ENCODE measurements at regions not wholly inside any gene's neighbourhood (a gene's known extent, or its start where the extent isn't known, plus 50 kb on each side); places are given as distances from the start of the nearest gene placed in this dataset.

DNA sequence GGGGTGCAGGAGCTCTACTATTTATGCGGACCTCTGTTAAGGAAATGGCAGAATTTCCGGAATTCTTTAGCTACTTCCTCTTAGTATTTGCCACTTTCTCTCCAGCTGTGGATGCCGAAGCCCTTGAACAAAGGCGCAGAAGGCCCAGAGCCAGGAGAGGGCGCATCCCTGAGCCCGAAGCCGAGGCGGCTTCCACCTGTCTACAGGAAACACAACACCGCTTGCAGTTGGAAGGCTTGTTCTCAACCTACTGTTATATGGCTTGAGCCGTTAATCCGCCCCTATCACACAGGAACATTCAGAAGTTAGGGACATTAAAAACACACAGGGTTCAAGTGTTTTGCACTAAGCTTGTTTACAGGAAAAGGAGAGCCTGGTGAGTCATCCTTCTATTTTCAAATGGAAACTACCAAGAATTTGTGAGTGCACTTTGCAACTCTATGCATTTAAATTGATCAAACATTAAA lies 417.1 kb downstream of the BCKDHB start:
- peak; percentile 94 for DNase-seq (ENCODE audit: low spot score)
- no peak overlapping the region for H3K4me3 Mint-ChIP-seq
- no peaks in the 10 kb centered on the region for H3K9me3 Mint-ChIP-seq

More for the DNA sequence above, 417.1 kb downstream of the BCKDHB start:
- H2AFZ ChIP-seq = peak overlapping the region; percentile 19; the same call in 1 of the 2 replicates
- H3K4me3 ChIP-seq = no peak overlapping the region
- peak; percentile 100 for ATAC-seq
- H3F3A ChIP-seq (replicated peaks; ENCODE audit: low read depth) = no peaks in the 10 kb centered on the region
- peak overlapping the region; percentile 10; the same call in 1 of the 2 replicates for H3K4me2 ChIP-seq
- Mint-ChIP-seq H3K4me1 (peaks cover 23% of the 10 kb centered on the region), H3K27me3 (ENCODE audit: insufficient read depth, low read depth, poor library complexity) (peaks cover 4% of the 10 kb centered on the region), H3K36me3 (ENCODE audit: low read depth) (no peaks in the 10 kb centered on the region), H3K27ac (peak overlapping the region; percentile 53)
- H3K79me2 ChIP-seq (replicated peaks; ENCODE audit: insufficient read depth) = no peaks in the 10 kb centered on the region
- no peak for TF ChIP-seq CREB1 (CRISPR knock-in tag; IDR thresholded peaks at IDR 0.05; ENCODE audit: low read depth)
- TF ChIP-seq ZNF331 (CRISPR knock-in tag; IDR thresholded peaks at IDR 0.05; ENCODE audit: low read depth) = no peak
- no peak for TF ChIP-seq EZH2 (IDR thresholded peaks at IDR 0.05; ENCODE audit: low read depth, unreplicated experiment)
- TF ChIP-seq JUNB (IDR thresholded peaks at IDR 0.05; ENCODE audit: unreplicated experiment) = no peak
- TF ChIP-seq, protein P1, sequence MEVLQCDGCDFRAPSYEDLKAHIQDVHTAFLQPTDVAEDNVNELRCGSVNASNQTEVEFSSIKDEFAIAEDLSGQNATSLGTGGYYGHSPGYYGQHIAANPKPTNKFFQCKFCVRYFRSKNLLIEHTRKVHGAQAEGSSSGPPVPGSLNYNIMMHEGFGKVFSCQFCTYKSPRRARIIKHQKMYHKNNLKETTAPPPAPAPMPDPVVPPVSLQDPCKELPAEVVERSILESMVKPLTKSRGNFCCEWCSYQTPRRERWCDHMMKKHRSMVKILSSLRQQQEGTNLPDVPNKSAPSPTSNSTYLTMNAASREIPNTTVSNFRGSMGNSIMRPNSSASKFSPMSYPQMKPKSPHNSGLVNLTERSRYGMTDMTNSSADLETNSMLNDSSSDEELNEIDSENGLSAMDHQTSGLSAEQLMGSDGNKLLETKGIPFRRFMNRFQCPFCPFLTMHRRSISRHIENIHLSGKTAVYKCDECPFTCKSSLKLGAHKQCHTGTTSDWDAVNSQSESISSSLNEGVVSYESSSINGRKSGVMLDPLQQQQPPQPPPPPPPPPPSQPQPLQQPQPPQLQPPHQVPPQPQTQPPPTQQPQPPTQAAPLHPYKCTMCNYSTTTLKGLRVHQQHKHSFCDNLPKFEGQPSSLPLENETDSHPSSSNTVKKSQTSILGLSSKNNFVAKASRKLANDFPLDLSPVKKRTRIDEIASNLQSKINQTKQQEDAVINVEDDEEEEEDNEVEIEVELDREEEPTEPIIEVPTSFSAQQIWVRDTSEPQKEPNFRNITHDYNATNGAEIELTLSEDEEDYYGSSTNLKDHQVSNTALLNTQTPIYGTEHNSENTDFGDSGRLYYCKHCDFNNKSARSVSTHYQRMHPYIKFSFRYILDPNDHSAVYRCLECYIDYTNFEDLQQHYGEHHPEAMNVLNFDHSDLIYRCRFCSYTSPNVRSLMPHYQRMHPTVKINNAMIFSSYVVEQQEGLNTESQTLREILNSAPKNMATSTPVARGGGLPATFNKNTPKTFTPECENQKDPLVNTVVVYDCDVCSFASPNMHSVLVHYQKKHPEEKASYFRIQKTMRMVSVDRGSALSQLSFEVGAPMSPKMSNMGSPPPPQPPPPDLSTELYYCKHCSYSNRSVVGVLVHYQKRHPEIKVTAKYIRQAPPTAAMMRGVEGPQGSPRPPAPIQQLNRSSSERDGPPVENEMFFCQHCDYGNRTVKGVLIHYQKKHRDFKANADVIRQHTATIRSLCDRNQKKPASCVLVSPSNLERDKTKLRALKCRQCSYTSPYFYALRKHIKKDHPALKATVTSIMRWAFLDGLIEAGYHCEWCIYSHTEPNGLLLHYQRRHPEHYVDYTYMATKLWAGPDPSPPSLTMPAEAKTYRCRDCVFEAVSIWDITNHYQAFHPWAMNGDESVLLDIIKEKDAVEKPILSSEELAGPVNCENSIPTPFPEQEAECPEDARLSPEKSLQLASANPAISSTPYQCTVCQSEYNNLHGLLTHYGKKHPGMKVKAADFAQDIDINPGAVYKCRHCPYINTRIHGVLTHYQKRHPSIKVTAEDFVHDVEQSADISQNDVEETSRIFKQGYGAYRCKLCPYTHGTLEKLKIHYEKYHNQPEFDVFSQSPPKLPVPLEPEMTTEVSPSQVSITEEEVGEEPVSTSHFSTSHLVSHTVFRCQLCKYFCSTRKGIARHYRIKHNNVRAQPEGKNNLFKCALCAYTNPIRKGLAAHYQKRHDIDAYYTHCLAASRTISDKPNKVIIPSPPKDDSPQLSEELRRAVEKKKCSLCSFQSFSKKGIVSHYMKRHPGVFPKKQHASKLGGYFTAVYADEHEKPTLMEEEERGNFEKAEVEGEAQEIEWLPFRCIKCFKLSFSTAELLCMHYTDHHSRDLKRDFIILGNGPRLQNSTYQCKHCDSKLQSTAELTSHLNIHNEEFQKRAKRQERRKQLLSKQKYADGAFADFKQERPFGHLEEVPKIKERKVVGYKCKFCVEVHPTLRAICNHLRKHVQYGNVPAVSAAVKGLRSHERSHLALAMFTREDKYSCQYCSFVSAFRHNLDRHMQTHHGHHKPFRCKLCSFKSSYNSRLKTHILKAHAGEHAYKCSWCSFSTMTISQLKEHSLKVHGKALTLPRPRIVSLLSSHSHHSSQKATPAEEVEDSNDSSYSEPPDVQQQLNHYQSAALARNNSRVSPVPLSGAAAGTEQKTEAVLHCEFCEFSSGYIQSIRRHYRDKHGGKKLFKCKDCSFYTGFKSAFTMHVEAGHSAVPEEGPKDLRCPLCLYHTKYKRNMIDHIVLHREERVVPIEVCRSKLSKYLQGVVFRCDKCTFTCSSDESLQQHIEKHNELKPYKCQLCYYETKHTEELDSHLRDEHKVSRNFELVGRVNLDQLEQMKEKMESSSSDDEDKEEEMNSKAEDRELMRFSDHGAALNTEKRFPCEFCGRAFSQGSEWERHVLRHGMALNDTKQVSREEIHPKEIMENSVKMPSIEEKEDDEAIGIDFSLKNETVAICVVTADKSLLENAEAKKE (CRISPR knock-in tag; IDR thresholded peaks at IDR 0.05) = peak; percentile 27; the same call in 1 of the 2 replicates
- no peak for TF ChIP-seq ZNF114 (CRISPR knock-in tag; IDR thresholded peaks at IDR 0.05)
- no peak for TF ChIP-seq EZH2phosphoT487 (IDR thresholded peaks at IDR 0.05; ENCODE audit: unreplicated experiment)
- no peak for TF ChIP-seq NANOG (IDR thresholded peaks at IDR 0.05; ENCODE audit: borderline replicate concordance)
- no peak for TF ChIP-seq STAT1 (IDR thresholded peaks at IDR 0.05; ENCODE audit: unreplicated experiment)
- TF ChIP-seq, protein P2, sequence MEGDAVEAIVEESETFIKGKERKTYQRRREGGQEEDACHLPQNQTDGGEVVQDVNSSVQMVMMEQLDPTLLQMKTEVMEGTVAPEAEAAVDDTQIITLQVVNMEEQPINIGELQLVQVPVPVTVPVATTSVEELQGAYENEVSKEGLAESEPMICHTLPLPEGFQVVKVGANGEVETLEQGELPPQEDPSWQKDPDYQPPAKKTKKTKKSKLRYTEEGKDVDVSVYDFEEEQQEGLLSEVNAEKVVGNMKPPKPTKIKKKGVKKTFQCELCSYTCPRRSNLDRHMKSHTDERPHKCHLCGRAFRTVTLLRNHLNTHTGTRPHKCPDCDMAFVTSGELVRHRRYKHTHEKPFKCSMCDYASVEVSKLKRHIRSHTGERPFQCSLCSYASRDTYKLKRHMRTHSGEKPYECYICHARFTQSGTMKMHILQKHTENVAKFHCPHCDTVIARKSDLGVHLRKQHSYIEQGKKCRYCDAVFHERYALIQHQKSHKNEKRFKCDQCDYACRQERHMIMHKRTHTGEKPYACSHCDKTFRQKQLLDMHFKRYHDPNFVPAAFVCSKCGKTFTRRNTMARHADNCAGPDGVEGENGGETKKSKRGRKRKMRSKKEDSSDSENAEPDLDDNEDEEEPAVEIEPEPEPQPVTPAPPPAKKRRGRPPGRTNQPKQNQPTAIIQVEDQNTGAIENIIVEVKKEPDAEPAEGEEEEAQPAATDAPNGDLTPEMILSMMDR (conservative IDR thresholded peaks at IDR 0.05; ENCODE audit: low read depth in 2 of 2) = peak; percentile 63 to 71
- TF ChIP-seq, protein P3, sequence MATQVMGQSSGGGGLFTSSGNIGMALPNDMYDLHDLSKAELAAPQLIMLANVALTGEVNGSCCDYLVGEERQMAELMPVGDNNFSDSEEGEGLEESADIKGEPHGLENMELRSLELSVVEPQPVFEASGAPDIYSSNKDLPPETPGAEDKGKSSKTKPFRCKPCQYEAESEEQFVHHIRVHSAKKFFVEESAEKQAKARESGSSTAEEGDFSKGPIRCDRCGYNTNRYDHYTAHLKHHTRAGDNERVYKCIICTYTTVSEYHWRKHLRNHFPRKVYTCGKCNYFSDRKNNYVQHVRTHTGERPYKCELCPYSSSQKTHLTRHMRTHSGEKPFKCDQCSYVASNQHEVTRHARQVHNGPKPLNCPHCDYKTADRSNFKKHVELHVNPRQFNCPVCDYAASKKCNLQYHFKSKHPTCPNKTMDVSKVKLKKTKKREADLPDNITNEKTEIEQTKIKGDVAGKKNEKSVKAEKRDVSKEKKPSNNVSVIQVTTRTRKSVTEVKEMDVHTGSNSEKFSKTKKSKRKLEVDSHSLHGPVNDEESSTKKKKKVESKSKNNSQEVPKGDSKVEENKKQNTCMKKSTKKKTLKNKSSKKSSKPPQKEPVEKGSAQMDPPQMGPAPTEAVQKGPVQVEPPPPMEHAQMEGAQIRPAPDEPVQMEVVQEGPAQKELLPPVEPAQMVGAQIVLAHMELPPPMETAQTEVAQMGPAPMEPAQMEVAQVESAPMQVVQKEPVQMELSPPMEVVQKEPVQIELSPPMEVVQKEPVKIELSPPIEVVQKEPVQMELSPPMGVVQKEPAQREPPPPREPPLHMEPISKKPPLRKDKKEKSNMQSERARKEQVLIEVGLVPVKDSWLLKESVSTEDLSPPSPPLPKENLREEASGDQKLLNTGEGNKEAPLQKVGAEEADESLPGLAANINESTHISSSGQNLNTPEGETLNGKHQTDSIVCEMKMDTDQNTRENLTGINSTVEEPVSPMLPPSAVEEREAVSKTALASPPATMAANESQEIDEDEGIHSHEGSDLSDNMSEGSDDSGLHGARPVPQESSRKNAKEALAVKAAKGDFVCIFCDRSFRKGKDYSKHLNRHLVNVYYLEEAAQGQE (IDR thresholded peaks at IDR 0.05; ENCODE audit: unreplicated experiment) = no peak
- TF ChIP-seq, protein P4, sequence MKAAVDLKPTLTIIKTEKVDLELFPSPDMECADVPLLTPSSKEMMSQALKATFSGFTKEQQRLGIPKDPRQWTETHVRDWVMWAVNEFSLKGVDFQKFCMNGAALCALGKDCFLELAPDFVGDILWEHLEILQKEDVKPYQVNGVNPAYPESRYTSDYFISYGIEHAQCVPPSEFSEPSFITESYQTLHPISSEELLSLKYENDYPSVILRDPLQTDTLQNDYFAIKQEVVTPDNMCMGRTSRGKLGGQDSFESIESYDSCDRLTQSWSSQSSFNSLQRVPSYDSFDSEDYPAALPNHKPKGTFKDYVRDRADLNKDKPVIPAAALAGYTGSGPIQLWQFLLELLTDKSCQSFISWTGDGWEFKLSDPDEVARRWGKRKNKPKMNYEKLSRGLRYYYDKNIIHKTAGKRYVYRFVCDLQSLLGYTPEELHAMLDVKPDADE (IDR thresholded peaks at IDR 0.05) = no peak
- H3K36me3 ChIP-seq (ENCODE audit: insufficient read depth) = no peaks in the 10 kb centered on the region
- peak overlapping the region; percentile 0; the same call in 1 of the 2 replicates for H3K27ac ChIP-seq (ENCODE audit: low read depth)
- H3K4me1 ChIP-seq (ENCODE audit: insufficient read depth) = peaks cover 21% of the 10 kb centered on the region
- H3K9me2 ChIP-seq (ENCODE audit: insufficient read depth) = no peaks in the 10 kb centered on the region
- no peaks in the 10 kb centered on the region for H3K27me3 ChIP-seq (ENCODE audit: insufficient read depth)
- no peaks in the 10 kb centered on the region for H4K20me1 ChIP-seq (replicated peaks; ENCODE audit: insufficient read depth)

All from GM23338 (cell line).